ENCODE measurements at regions not wholly inside any gene's neighbourhood (a gene's known extent, or its start where the extent isn't known, plus 50 kb on each side); places are given as distances from the start of the nearest gene placed in this dataset.

- no peaks in the 10 kb centered on the region for H3K4me1 ChIP-seq (ENCODE audit: insufficient read depth)
- intact Hi-C loops (cut with DNase I), result no loop called here
- peak overlapping the region; percentile 94 for H3K4me3 ChIP-seq
- 0 to 2% (median 0%) methylated on average over 27 to 71 of the region's 71 CpGs for WGBS, 3 donors
- H3K27ac ChIP-seq, result peak overlapping the region; percentile 87 to 93
- H3K27me3 ChIP-seq, result no peaks in the 10 kb centered on the region
- H3K36me3 ChIP-seq, result no peaks in the 10 kb centered on the region
- H3K9me3 ChIP-seq, result no peaks in the 10 kb centered on the region
- TF ChIP-seq CTCF (IDR thresholded peaks at IDR 0.05) (peak in 2 of 3 donors; percentile 10 to 19), POLR2A (IDR thresholded peaks at IDR 0.05) (no peak), EP300 (IDR thresholded peaks at IDR 0.05) (no peak)
- DNase-seq, result peak; percentile 65 to 86 (median 79)
These were observed 66.5 kb upstream of the PRKACB start for GRCh38 chr1:84077476-84078107.

- H3K4me1 ChIP-seq (ENCODE audit: insufficient read depth), result no peaks in the 10 kb centered on the region
- no peak overlapping the region for H3K4me3 ChIP-seq
- H3K27me3 ChIP-seq, result no peaks in the 10 kb centered on the region
- no peaks in the 10 kb centered on the region for H3K36me3 ChIP-seq
- TF ChIP-seq POLR2A (IDR thresholded peaks at IDR 0.05), result no peak
- no peak for TF ChIP-seq CTCF (IDR thresholded peaks at IDR 0.05)
- no peak for TF ChIP-seq EP300 (IDR thresholded peaks at IDR 0.05)
- H3K27ac ChIP-seq, result no peak overlapping the region
- whole genome bisulfite sequencing, 3 donors, result 70 to 78% (median 70%) methylated on average over 3 of the region's 3 CpGs
- intact Hi-C loops (cut with DNase I), result loop anchor here in 1 of 4 donors (5.0 kb wide), 1 partner anchor 994 kb away; no protein-coding TSS in a partner anchor
- DNase-seq, result no peak
- H3K9me3 ChIP-seq, result no peaks in the 10 kb centered on the region
These were observed 70.8 kb upstream of the PRKACB start for GRCh38 chr1:84073266-84073665.

- Histone ChIP-seq H3K27ac (no peak overlapping the region), H3K36me3 (no peaks in the 10 kb centered on the region), H3K27me3 (no peaks in the 10 kb centered on the region), H3K9me3 (no peaks in the 10 kb centered on the region), H3K4me3 (no peak overlapping the region), H3K4me1 (ENCODE audit: insufficient read depth) (no peaks in the 10 kb centered on the region)
- DNase-seq, result no peak
- WGBS, 3 donors, result 95 to 96% (median 95%) methylated on average over 2 of the region's 2 CpGs
- TF ChIP-seq POLR2A (IDR thresholded peaks at IDR 0.05), result no peak
- TF ChIP-seq CTCF (IDR thresholded peaks at IDR 0.05), result no peak
- no peak for TF ChIP-seq EP300 (IDR thresholded peaks at IDR 0.05)
- intact Hi-C loops (cut with DNase I), result no loop called here
These were observed 70.4 kb upstream of the TTLL7 start for GRCh38 chr1:84069236-84069845.

GRCh38 chr1:84062496-84062895, 63.6 kb upstream of the TTLL7 start:
- Histone ChIP-seq H3K36me3 (no peaks in the 10 kb centered on the region), H3K9me3 (no peaks in the 10 kb centered on the region), H3K4me3 (no peak overlapping the region), H3K27me3 (no peaks in the 10 kb centered on the region), H3K27ac (no peak overlapping the region), H3K4me1 (ENCODE audit: insufficient read depth) (no peaks in the 10 kb centered on the region)
- 85 to 97% (median 85%) methylated on average over 1 of the region's 1 CpG for WGBS, 3 donors
- intact Hi-C loops (cut with DNase I), result no loop called here
- DNase-seq, result no peak
- TF ChIP-seq POLR2A (IDR thresholded peaks at IDR 0.05) (no peak), CTCF (IDR thresholded peaks at IDR 0.05) (no peak), EP300 (IDR thresholded peaks at IDR 0.05) (no peak)

Measured in ovary (tissue), 7 donors.